ENCODE measurements at regions not wholly inside any gene's neighbourhood (a gene's known extent, or its start where the extent isn't known, plus 50 kb on each side); places are given as distances from the start of the nearest gene placed in this dataset.

GRCh38 chr10:78512205-78512550 lies 478.5 kb downstream of the RPS24 start:
- TF ChIP-seq POLR2A (IDR thresholded peaks at IDR 0.05) = no peak
- TF ChIP-seq CTCF (IDR thresholded peaks at IDR 0.05) = no peak
